Neural cell (in vitro differentiated cells): ENCODE measurements at regions not wholly inside any gene's neighbourhood (a gene's known extent, or its start where the extent isn't known, plus 50 kb on each side); places are given as distances from the start of the nearest gene placed in this dataset.

Experiments
- H2AFZ ChIP-seq: fragments of 200-600, 300-800 bp; sonication (generic), shearing (Covaris generic); 2 replicates; pipeline ENCODE4 v1.6.0; 2014; ENCODE audit warnings: low read depth, mild to moderate bottlenecking, antibody characterized with exemption, low read length, moderate library complexity
- H3F3A ChIP-seq: fragments of 200-600 bp; shearing (Covaris generic); 2 replicates; pipeline ENCODE4 v1.6.1; 2016; ENCODE audit warnings: mild to moderate bottlenecking, moderate library complexity, mixed read lengths, antibody characterized with exemption, low read length; ENCODE audit not compliant: insufficient read depth, poor library complexity, severe bottlenecking
- H3K27ac ChIP-seq: fragments of 200-600, 300-800 bp; sonication (generic), shearing (Covaris generic); 2 replicates; pipeline ENCODE4 v1.5.1; 2014; ENCODE audit warnings: mild to moderate bottlenecking, low read length, moderate library complexity
- H3K27me3 ChIP-seq: fragments of 300-800, 200-600 bp; sonication (generic), shearing (Covaris generic); 2 replicates; pipeline ENCODE4 v1.6.0; 2014; ENCODE audit warnings: mild to moderate bottlenecking, low read depth, low read length, moderate library complexity; ENCODE audit not compliant: insufficient read depth
- H3K36me3 ChIP-seq: fragments of 300-800, 200-600 bp; sonication (generic), shearing (Covaris generic); 2 replicates; pipeline ENCODE4 v1.5.1; 2014; ENCODE audit warnings: mild to moderate bottlenecking, antibody characterized with exemption, low read length, moderate library complexity; ENCODE audit not compliant: insufficient read depth
- H3K4me2 ChIP-seq: fragments of 300-800, 200-600 bp; sonication (generic), shearing (Covaris generic); 2 replicates; pipeline ENCODE4 v1.6.0; 2014; ENCODE audit warnings: mild to moderate bottlenecking, low read length
- H3K4me3 ChIP-seq: fragments of 300-800, 200-600 bp; sonication (generic), shearing (Covaris generic); 2 replicates; pipeline ENCODE4 v1.5.1; 2014; ENCODE audit warnings: mild to moderate bottlenecking, low read length, moderate library complexity
- H3K79me2 ChIP-seq: fragments of 200-600 bp; shearing (Covaris generic); replicated peaks from 2 replicates; pipeline ENCODE4 v1.6.0; 2014; ENCODE audit warnings: mild to moderate bottlenecking, low read length, moderate library complexity; ENCODE audit not compliant: insufficient read depth
- H3K9ac ChIP-seq: fragments of 300-800, 200-600 bp; sonication (generic), shearing (Covaris generic); 2 replicates; pipeline ENCODE4 v1.6.1; 2016; ENCODE audit warnings: mild to moderate bottlenecking, low read length, mixed read lengths
- H3K9me2 ChIP-seq: fragments of 200-600 bp; shearing (Covaris generic); 2 replicates; pipeline ENCODE4 v1.6.1; 2016; ENCODE audit warnings: mild to moderate bottlenecking, low read length, mixed read lengths; ENCODE audit not compliant: insufficient read depth
- H3K9me3 ChIP-seq: fragments of 200-600, 300-800 bp; sonication (generic), shearing (Covaris generic); 2 replicates; pipeline ENCODE4 v1.6.1; 2016; ENCODE audit warnings: mild to moderate bottlenecking, mixed run types, low read length, moderate library complexity, mixed read lengths
- H4K20me1 ChIP-seq: fragments of 200-600 bp; shearing (Covaris generic); 2 replicates; pipeline ENCODE4 v1.6.1; 2016; ENCODE audit warnings: mild to moderate bottlenecking, mixed run types; ENCODE audit not compliant: insufficient read depth
- EP300 ChIP-seq: fragments of 450-650 bp; conservative IDR thresholded peaks from 2 replicates; pipeline ENCODE4 v1.6.1; 2014; ENCODE audit warnings: antibody characterized with exemption, mild to moderate bottlenecking, moderate library complexity; ENCODE audit not compliant: poor library complexity, severe bottlenecking
- EZH2 ChIP-seq: fragments of 200-600, 300-800 bp; shearing (Covaris generic), sonication (generic); IDR thresholded peaks from 2 replicates; pipeline ENCODE4 v1.6.1; 2014; ENCODE audit warnings: antibody characterized with exemption, low read length, borderline replicate concordance, mild to moderate bottlenecking; ENCODE audit not compliant: insufficient read depth, poor library complexity, severe bottlenecking
- MXI1 ChIP-seq: fragments of 450-650 bp; conservative IDR thresholded peaks from 2 replicates; pipeline ENCODE4 v1.6.1; 2014; ENCODE audit warnings: antibody characterized with exemption, mild to moderate bottlenecking; ENCODE audit not compliant: poor library complexity, severe bottlenecking
- POLR2AphosphoS5 ChIP-seq: IDR thresholded peaks from 2 replicates; pipeline ENCODE4 v1.6.1; 2012
- RAD21 ChIP-seq: fragments of 450-650 bp; conservative IDR thresholded peaks from 2 replicates; pipeline ENCODE4 v1.6.1; 2014; ENCODE audit warnings: antibody characterized with exemption, mild to moderate bottlenecking, moderate library complexity
- SMC3 ChIP-seq: fragments of 450-650 bp; conservative IDR thresholded peaks from 2 replicates; pipeline ENCODE4 v1.6.1; 2014; ENCODE audit warnings: antibody characterized with exemption, mild to moderate bottlenecking, moderate library complexity; ENCODE audit not compliant: poor library complexity
- TAF1 ChIP-seq: IDR thresholded peaks from 2 replicates; pipeline ENCODE4 v1.6.1; 2012; ENCODE audit warnings: low read depth
- TF ChIP-seq, protein P1 (sequence below): fragments of 450-650 bp; IDR thresholded peaks from 2 replicates; pipeline ENCODE4 v1.5.1; 2014; ENCODE audit warnings: antibody characterized with exemption, mild to moderate bottlenecking, moderate library complexity; ENCODE audit not compliant: poor library complexity, severe bottlenecking
- TF ChIP-seq, protein P2 (sequence below): IDR thresholded peaks from 2 replicates; pipeline ENCODE4 v1.6.1; 2012; ENCODE audit warnings: borderline replicate concordance

- peaks cover 65% of the 10 kb centered on the region for H3K27me3 ChIP-seq
- no peaks in the 10 kb centered on the region for H3K36me3 ChIP-seq
- H4K20me1 ChIP-seq, result no peaks in the 10 kb centered on the region
- H3K4me3 ChIP-seq, result no peak overlapping the region
- H3K9ac ChIP-seq, result no peak overlapping the region
- no peak overlapping the region for H3K27ac ChIP-seq
- H3K4me2 ChIP-seq, result no peak overlapping the region
- H3F3A ChIP-seq, result no peaks in the 10 kb centered on the region
- H2AFZ ChIP-seq, result no peak overlapping the region
- no peak for TF ChIP-seq TAF1
- no peak for TF ChIP-seq POLR2AphosphoS5
- no peak for TF ChIP-seq EZH2
- TF ChIP-seq, protein P1, sequence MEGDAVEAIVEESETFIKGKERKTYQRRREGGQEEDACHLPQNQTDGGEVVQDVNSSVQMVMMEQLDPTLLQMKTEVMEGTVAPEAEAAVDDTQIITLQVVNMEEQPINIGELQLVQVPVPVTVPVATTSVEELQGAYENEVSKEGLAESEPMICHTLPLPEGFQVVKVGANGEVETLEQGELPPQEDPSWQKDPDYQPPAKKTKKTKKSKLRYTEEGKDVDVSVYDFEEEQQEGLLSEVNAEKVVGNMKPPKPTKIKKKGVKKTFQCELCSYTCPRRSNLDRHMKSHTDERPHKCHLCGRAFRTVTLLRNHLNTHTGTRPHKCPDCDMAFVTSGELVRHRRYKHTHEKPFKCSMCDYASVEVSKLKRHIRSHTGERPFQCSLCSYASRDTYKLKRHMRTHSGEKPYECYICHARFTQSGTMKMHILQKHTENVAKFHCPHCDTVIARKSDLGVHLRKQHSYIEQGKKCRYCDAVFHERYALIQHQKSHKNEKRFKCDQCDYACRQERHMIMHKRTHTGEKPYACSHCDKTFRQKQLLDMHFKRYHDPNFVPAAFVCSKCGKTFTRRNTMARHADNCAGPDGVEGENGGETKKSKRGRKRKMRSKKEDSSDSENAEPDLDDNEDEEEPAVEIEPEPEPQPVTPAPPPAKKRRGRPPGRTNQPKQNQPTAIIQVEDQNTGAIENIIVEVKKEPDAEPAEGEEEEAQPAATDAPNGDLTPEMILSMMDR, result no peak
- TF ChIP-seq SMC3, result no peak
- TF ChIP-seq RAD21, result no peak
- no peaks in the 10 kb centered on the region for H3K9me2 ChIP-seq
- H3K9me3 ChIP-seq, result no peaks in the 10 kb centered on the region
- no peaks in the 10 kb centered on the region for H3K79me2 ChIP-seq
Observed at GRCh38 chr18:53757328-53757727, 467.1 kb downstream of the MBD2 start.

DNA sequence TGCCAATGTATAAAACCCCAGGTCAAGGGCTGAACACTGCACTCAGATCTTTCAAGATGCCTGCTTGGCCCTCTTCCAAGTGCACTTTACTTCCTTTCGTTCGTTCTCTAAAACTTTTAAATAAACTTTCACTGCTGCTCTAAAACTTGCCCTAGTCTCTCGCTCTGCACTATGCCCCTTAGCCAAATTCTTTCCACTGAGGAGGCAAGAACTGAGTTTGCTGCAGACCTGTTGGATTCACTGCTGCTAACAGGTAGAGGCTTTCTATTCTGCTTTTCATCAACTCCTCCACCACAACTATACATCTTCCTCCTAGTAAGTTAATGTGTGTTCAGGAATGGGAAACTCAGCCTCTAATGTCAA lies 467.9 kb downstream of the MBD2 start:
- TF ChIP-seq MXI1 (no peak), EZH2 (no peak), POLR2AphosphoS5 (no peak), RAD21 (no peak), TAF1 (no peak), SMC3 (no peak), EP300 (no peak)
- TF ChIP-seq, protein P1, result no peak
- TF ChIP-seq, protein P2, sequence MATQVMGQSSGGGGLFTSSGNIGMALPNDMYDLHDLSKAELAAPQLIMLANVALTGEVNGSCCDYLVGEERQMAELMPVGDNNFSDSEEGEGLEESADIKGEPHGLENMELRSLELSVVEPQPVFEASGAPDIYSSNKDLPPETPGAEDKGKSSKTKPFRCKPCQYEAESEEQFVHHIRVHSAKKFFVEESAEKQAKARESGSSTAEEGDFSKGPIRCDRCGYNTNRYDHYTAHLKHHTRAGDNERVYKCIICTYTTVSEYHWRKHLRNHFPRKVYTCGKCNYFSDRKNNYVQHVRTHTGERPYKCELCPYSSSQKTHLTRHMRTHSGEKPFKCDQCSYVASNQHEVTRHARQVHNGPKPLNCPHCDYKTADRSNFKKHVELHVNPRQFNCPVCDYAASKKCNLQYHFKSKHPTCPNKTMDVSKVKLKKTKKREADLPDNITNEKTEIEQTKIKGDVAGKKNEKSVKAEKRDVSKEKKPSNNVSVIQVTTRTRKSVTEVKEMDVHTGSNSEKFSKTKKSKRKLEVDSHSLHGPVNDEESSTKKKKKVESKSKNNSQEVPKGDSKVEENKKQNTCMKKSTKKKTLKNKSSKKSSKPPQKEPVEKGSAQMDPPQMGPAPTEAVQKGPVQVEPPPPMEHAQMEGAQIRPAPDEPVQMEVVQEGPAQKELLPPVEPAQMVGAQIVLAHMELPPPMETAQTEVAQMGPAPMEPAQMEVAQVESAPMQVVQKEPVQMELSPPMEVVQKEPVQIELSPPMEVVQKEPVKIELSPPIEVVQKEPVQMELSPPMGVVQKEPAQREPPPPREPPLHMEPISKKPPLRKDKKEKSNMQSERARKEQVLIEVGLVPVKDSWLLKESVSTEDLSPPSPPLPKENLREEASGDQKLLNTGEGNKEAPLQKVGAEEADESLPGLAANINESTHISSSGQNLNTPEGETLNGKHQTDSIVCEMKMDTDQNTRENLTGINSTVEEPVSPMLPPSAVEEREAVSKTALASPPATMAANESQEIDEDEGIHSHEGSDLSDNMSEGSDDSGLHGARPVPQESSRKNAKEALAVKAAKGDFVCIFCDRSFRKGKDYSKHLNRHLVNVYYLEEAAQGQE, result no peak

More for the DNA sequence above, 467.9 kb downstream of the MBD2 start:
- H3K27ac ChIP-seq, result no peak overlapping the region
- no peaks in the 10 kb centered on the region for H3F3A ChIP-seq
- H3K4me2 ChIP-seq, result no peak overlapping the region
- H3K4me3 ChIP-seq, result no peak overlapping the region
- no peak overlapping the region for H2AFZ ChIP-seq
- H3K27me3 ChIP-seq, result peaks cover 72% of the 10 kb centered on the region
- H3K9ac ChIP-seq, result no peak overlapping the region
- H4K20me1 ChIP-seq, result no peaks in the 10 kb centered on the region
- H3K36me3 ChIP-seq, result no peaks in the 10 kb centered on the region
- H3K9me3 ChIP-seq, result no peaks in the 10 kb centered on the region
- no peaks in the 10 kb centered on the region for H3K79me2 ChIP-seq
- H3K9me2 ChIP-seq, result no peaks in the 10 kb centered on the region
